Adipocyte (in vitro differentiated cells): ENCODE measurements at regions not wholly inside any gene's neighbourhood (a gene's known extent, or its start where the extent isn't known, plus 50 kb on each side); places are given as distances from the start of the nearest gene placed in this dataset.

Source experiments
- DNase-seq: peaks from one replicate; pipeline ENCODE4 v3.0.0-alpha.2; 2015; ENCODE audit warnings: low read depth
- H3K27me3 ChIP-seq: replicated peaks from 2 replicates; pipeline ENCODE4 v1.7.0; 2013; ENCODE audit warnings: mild to moderate bottlenecking, low read length, moderate library complexity; ENCODE audit not compliant: control insufficient read depth, insufficient read depth
- H3K36me3 ChIP-seq: 2 replicates; pipeline ENCODE4 v1.7.0; 2013; ENCODE audit warnings: low read length, mild to moderate bottlenecking, moderate library complexity; ENCODE audit not compliant: control insufficient read depth, insufficient read depth, severe bottlenecking
- H3K4me1 ChIP-seq: 2 replicates; pipeline ENCODE4 v1.7.0; 2013; ENCODE audit warnings: mild to moderate bottlenecking, low read length, moderate library complexity; ENCODE audit not compliant: control insufficient read depth, insufficient read depth
- H3K4me3 ChIP-seq: 2 replicates; pipeline ENCODE4 v1.7.0; 2013; ENCODE audit warnings: mild to moderate bottlenecking, low read length, moderate library complexity
- H3K9ac ChIP-seq: 2 replicates; pipeline ENCODE4 v1.7.0; 2013; ENCODE audit warnings: mild to moderate bottlenecking, low read length, moderate library complexity
- H3K9me3 ChIP-seq: 2 replicates; pipeline ENCODE4 v1.7.0; 2013; ENCODE audit warnings: mild to moderate bottlenecking, low read length, moderate library complexity; ENCODE audit not compliant: control insufficient read depth

DNA sequence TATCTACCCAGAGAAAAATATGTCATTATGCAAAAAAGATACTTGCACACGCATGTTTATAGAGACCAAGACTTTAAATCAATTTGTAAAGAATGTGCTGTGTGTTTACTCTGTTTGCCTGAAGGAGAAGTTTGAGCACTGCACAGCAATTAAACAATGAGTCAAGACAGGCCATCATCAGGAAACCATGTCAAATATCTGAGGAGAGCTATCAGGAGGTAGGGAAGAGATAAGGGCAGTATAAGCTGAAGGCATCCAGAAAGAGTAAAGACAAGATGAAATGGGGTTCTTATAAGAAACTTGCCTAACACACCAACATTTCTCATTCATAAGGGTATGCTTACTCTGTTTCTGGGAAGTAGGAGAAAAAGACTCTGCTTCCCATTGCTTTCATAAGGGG lies 405.8 kb upstream of the PTGER4 start:
- Histone ChIP-seq H3K4me3 (no peak overlapping the region), H3K9me3 (no peaks in the 10 kb centered on the region), H3K36me3 (no peaks in the 10 kb centered on the region), H3K4me1 (no peaks in the 10 kb centered on the region), H3K9ac (no peak overlapping the region), H3K27me3 (peaks cover 3% of the 10 kb centered on the region)
- no peak for DNase-seq

DNA sequence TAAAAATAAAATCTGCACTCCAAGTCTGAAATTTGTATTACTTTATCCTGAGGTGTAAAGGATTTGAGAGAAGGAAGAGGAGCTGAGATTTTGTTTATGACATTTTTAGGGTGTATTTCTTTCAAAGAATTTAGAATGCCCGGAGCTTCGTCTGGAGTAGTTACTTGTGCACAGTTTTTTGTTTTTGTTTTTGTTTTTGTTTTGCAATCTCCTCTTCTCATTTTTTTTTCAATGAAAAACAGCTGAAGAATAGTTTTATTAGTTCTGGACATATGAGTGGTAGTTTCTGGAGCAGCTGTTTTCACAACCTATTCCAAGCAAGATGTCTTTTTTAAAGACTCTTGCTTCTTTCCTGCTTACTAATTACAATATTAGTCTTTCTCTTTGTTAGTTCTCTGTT lies 408.2 kb upstream of the PTGER4 start:
- Histone ChIP-seq H3K36me3 (no peaks in the 10 kb centered on the region), H3K4me1 (no peaks in the 10 kb centered on the region), H3K27me3 (peaks cover 3% of the 10 kb centered on the region), H3K9me3 (no peaks in the 10 kb centered on the region), H3K4me3 (no peak overlapping the region), H3K9ac (no peak overlapping the region)
- no peak for DNase-seq

DNA sequence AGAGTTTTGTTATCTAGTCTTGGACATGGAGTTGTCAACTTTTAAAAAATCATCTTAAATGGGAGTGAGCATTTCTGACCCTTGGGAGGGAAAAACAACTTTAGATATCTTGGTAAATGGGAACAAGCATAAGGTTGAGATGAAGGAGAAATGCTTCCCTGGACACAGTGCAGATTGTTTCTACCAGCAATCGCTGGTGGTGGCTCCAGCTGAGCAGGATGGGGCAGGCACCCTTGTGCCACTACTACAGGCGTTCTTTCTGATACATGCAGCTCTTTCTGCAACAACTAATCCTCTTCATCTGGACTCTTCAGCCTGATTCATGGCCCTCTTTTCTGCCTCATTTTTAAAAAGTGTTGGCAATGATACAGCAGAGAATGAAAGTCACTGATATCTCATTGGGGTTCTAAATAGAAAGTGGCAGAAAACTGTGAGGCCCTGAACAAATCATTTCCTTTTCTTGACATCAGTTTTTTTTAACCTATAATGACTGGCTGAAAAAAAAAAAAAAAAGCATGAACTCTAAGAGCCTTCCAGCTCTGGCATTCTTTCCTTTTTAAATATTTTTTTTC lies 409.4 kb upstream of the PTGER4 start:
- DNase-seq: no peak
- no peaks in the 10 kb centered on the region for H3K9me3 ChIP-seq
- H3K36me3 ChIP-seq: no peaks in the 10 kb centered on the region
- H3K4me3 ChIP-seq: no peak overlapping the region
- no peak overlapping the region for H3K9ac ChIP-seq
- no peaks in the 10 kb centered on the region for H3K4me1 ChIP-seq
- peaks cover 2% of the 10 kb centered on the region for H3K27me3 ChIP-seq

DNA sequence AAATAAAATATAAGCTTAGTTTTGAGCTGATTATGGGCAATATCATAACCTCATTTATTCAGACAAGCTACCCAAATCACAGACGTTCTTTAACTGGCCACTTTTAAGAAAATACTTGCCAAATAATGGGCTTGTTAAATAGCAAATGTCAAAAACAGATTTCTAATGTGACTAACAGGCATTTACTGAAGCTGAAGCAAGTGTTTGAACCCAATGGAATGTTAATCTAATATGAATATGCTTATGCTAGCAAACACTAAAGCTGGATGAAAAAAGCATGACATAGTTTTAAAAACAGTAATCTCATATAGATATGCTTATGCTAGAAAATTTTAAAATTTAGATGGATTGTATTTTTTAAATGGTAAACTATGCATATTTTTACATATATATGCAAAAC lies 411.6 kb upstream of the PTGER4 start:
- no peak for DNase-seq
- Histone ChIP-seq H3K36me3 (no peaks in the 10 kb centered on the region), H3K4me1 (no peaks in the 10 kb centered on the region), H3K4me3 (no peak overlapping the region), H3K9ac (no peak overlapping the region), H3K9me3 (no peaks in the 10 kb centered on the region), H3K27me3 (no peaks in the 10 kb centered on the region)

DNA sequence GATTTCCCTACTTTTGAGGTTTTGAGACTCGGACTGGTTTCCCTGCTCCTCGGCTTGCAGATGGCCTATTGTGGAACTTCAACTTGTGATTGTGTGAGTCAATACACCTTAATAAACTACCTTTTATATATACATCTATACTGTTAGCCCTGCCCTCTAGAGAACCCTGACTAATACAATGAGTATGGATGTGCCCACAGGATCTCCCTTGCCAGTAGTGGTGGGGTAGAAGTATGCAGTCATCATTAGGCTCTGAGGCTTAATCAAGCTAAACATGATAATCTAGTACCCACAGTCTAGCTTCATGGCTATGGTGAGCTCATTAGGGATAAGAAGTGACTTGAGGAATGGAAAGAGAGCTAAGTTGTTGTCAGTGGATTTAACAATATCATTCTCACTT lies 412.8 kb upstream of the PTGER4 start:
- H3K4me3 ChIP-seq: no peak overlapping the region
- H3K27me3 ChIP-seq: no peaks in the 10 kb centered on the region
- H3K4me1 ChIP-seq: no peaks in the 10 kb centered on the region
- H3K36me3 ChIP-seq: no peaks in the 10 kb centered on the region
- H3K9me3 ChIP-seq: no peaks in the 10 kb centered on the region
- no peak overlapping the region for H3K9ac ChIP-seq
- DNase-seq: no peak

DNA sequence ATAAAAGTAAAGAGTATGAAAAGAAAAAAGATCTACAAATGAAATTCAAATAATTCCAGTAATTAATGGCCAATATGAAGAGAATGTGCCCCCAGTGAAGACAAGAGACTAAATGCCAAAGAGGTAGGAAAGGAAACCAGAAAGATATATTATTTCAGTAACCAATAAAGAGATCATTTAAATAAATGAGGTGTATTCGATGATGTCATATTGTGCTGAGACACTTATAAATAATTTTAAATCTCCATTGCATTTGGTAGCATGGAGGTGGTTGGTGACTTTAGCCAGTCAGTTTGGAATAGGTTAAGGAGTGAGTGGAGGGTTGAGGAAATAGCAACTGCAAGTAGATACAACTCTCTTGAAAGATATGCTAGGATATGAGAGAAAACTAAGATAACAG lies 417.7 kb upstream of the PTGER4 start:
- H3K4me1 ChIP-seq: peaks cover 5% of the 10 kb centered on the region
- DNase-seq: no peak

DNA sequence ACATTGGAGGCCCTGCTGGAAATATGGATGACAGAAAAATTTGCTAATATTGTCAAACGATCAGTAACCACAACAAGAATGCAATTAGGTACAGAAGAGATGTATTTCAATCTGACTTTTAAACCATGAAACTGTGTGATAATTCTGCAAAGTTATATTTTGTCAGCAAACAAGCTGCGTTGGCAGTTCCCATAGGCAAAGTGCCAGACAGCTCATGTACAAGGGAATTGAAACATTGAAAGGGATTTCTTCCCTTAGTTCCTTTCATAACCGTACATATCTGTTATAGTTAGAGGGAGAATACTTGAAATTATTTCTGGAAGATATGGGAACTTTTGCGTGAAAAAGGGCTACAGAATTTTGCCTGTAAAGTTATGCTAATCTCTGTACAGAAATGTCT lies 419.4 kb upstream of the PTGER4 start:
- Histone ChIP-seq H3K4me3 (no peak overlapping the region), H3K9ac (no peak overlapping the region)
- no peak for DNase-seq

More for the DNA sequence above, 417.7 kb upstream of the PTGER4 start:
- no peaks in the 10 kb centered on the region for H3K27me3 ChIP-seq
- H3K9me3 ChIP-seq: no peaks in the 10 kb centered on the region
- H3K36me3 ChIP-seq: no peaks in the 10 kb centered on the region
- H3K4me3 ChIP-seq: no peak overlapping the region
- no peak overlapping the region for H3K9ac ChIP-seq

DNA sequence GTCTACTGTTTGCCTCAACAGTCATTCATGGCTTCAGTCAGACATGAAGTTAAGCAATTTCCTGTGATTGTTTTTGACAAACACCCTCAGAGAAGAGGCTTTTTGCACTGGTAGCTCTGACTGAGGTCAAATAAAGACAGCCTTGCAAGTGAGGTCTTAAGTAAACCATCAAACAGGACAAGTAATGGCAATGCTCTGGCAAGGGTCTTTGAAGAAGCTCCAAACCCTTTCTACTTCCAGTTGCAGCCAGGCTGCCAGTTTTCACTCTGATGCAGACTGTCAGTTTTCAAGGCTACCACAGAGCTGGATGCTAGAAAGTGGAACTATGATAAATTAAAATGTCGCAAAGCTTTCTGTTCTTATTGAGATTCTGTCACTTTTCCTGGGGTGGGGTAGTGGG lies 421.5 kb upstream of the PTGER4 start:
- Histone ChIP-seq H3K9ac (no peak overlapping the region), H3K4me1 (peaks cover 5% of the 10 kb centered on the region), H3K9me3 (no peaks in the 10 kb centered on the region), H3K4me3 (no peak overlapping the region), H3K27me3 (no peaks in the 10 kb centered on the region), H3K36me3 (no peaks in the 10 kb centered on the region)
- DNase-seq: no peak

More for the DNA sequence above, 419.4 kb upstream of the PTGER4 start:
- no peaks in the 10 kb centered on the region for H3K9me3 ChIP-seq
- peaks cover 5% of the 10 kb centered on the region for H3K4me1 ChIP-seq
- no peaks in the 10 kb centered on the region for H3K27me3 ChIP-seq
- H3K36me3 ChIP-seq: no peaks in the 10 kb centered on the region

DNA sequence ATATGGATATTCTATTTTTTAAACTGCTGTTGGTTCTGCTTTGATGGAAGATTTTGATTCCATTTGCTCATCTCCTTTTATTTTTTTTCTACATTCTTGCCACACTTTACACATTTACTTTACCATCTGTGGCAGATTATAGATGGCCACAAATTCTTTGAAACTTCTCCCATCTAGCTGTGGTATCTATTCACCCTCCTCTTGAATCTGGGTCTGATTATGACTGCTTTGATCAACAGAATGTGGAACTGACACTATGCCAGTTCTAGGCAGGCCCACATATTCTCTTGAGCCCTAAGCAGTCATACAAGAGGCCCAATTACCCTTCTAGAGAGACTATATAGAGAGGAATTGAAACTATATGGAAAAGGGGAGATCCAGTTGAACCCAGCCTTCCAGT lies 439.0 kb upstream of the PTGER4 start:
- H3K36me3 ChIP-seq: no peaks in the 10 kb centered on the region
- peaks cover 14% of the 10 kb centered on the region for H3K9me3 ChIP-seq
- no peaks in the 10 kb centered on the region for H3K27me3 ChIP-seq
- no peak overlapping the region for H3K9ac ChIP-seq
- no peak overlapping the region for H3K4me3 ChIP-seq
- no peaks in the 10 kb centered on the region for H3K4me1 ChIP-seq
- DNase-seq: peak; percentile 12

DNA sequence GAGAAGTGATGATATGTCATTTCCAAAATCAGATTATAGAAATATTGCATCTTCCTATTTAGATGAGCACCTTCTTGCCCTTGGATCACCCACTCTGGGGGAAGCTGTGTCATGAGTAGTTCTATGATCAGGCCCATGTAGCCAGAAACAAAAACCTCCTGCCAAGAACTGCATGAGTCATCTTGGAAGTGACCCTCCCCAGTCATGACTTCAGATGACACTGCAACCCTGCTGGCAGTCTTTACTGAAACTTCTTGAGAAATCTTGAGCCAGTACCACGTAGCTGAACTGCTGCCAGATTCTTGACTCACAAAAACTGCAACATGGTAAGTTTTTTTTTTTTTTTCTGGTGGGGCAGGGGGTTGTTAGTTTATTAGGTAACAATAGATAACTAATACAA lies 439.6 kb upstream of the PTGER4 start:
- H3K4me3 ChIP-seq: no peak overlapping the region
- H3K36me3 ChIP-seq: no peaks in the 10 kb centered on the region
- no peak overlapping the region for H3K9ac ChIP-seq
- no peaks in the 10 kb centered on the region for H3K27me3 ChIP-seq
- H3K9me3 ChIP-seq: peaks cover 14% of the 10 kb centered on the region
- no peaks in the 10 kb centered on the region for H3K4me1 ChIP-seq
- no peak for DNase-seq

DNA sequence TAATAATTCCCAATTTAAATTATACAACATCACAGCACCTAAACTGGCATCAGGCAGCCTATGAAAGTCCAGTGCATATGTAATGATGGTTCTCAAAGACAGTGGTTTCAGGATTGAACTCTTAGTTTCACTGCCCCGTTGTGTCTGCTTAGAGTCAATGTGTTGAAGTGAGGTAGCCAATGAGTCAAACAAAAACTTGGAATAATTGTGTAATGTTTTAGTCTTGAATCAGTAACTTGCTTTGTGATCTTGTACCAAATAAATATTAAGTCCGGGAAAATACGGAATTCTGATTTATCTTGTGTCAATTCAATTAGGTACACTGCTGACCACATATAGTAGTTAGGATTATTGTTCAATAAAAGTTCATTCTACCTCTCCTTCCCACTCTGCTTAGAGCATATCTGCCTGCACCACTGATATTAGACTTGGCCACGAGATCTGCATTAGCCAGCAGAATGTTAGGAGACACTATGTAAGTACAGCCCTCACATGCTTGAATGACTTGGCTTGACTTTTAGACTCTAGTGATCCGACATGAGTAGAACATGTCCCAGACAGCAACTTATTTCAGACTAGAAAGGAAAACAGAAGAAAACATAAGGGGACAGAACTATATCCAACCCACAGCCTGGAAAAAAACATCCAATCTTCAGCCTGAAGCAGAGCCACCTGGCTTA lies 441.5 kb upstream of the PTGER4 start:
- no peaks in the 10 kb centered on the region for H3K4me1 ChIP-seq
- H3K9me3 ChIP-seq: peaks cover 14% of the 10 kb centered on the region
- no peak overlapping the region for H3K9ac ChIP-seq
- H3K4me3 ChIP-seq: no peak overlapping the region
- no peak for DNase-seq
- H3K27me3 ChIP-seq: no peaks in the 10 kb centered on the region
- H3K36me3 ChIP-seq: no peaks in the 10 kb centered on the region
